NOMO-1 (cell line): ENCODE measurements at regions not wholly inside any gene's neighbourhood (a gene's known extent, or its start where the extent isn't known, plus 50 kb on each side); places are given as distances from the start of the nearest gene placed in this dataset.

ENCODE experiments used
- DNase-seq, 2 experiments: peaks; one replicate each; lab custom pipeline; 2025; ENCODE audit not compliant: unreplicated experiment in 2 of 2; lab: John Stamatoyannopoulos, UW

GRCh38 chr14:51145246-51145645 lies 50.3 kb upstream of the TRIM9 start:
- DNase-seq, result no peak

- no peak for DNase-seq
These were observed 52.3 kb upstream of the TRIM9 start for GRCh38 chr14:51147183-51147582.

- no peak for DNase-seq
These were observed 60.4 kb upstream of the TRIM9 start for GRCh38 chr14:51155326-51155725.

- no peak for DNase-seq
These were observed 62.1 kb upstream of the TRIM9 start for GRCh38 chr14:51157012-51157411.

- DNase-seq, result no peak
These were observed 66.0 kb upstream of the TRIM9 start for GRCh38 chr14:51160871-51161270.

- no peak for DNase-seq
These were observed 70.5 kb upstream of the TRIM9 start for GRCh38 chr14:51165415-51165814.

GRCh38 chr14:51167587-51168214 lies 72.3 kb upstream of the TMX1 start:
- DNase-seq, result peak; percentile 17 to 49

- DNase-seq, result no peak
These were observed 71.8 kb upstream of the TMX1 start for GRCh38 chr14:51168215-51168613.

- DNase-seq, result no peak
These were observed 66.2 kb upstream of the TMX1 start for GRCh38 chr14:51173863-51174262.

- no peak for DNase-seq
These were observed 63.2 kb upstream of the TMX1 start for GRCh38 chr14:51176839-51177238.

GRCh38 chr14:51180577-51180976 lies 59.5 kb upstream of the TMX1 start:
- peak in 1 of 2 experiments; percentile 30 for DNase-seq

GRCh38 chr14:51182131-51182565 lies 57.9 kb upstream of the TMX1 start:
- no peak for DNase-seq

- DNase-seq, result no peak
These were observed 54.9 kb upstream of the TMX1 start for GRCh38 chr14:51185180-51185579.

GRCh38 chr14:51185754-51186153 lies 54.3 kb upstream of the TMX1 start:
- no peak for DNase-seq

- DNase-seq, result no peak
These were observed 51.4 kb upstream of the TMX1 start for GRCh38 chr14:51188566-51189185.

- DNase-seq, result no peak
These were observed 50.3 kb upstream of the TMX1 start for GRCh38 chr14:51189600-51190376.
